Fibroblast of the aortic adventitia (primary cell): ENCODE measurements at regions not wholly inside any gene's neighbourhood (a gene's known extent, or its start where the extent isn't known, plus 50 kb on each side); places are given as distances from the start of the nearest gene placed in this dataset.

Source experiments
- DNase-seq: peaks from one replicate; pipeline ENCODE4 v3.0.0-alpha.2; 2010; ENCODE audit warnings: low read depth
- H3K4me3 ChIP-seq: 2 replicates; pipeline ENCODE4 v1.5.1; 2011; ENCODE audit warnings: low read depth, mild to moderate bottlenecking, control low read depth, low read length, moderate library complexity
- TF ChIP-seq, protein P1 (sequence below): IDR thresholded peaks from 2 replicates; pipeline ENCODE4 v1.5.1; 2011; ENCODE audit warnings: mild to moderate bottlenecking, low read length, control low read depth, inconsistent platforms; ENCODE audit not compliant: insufficient read depth

DNA sequence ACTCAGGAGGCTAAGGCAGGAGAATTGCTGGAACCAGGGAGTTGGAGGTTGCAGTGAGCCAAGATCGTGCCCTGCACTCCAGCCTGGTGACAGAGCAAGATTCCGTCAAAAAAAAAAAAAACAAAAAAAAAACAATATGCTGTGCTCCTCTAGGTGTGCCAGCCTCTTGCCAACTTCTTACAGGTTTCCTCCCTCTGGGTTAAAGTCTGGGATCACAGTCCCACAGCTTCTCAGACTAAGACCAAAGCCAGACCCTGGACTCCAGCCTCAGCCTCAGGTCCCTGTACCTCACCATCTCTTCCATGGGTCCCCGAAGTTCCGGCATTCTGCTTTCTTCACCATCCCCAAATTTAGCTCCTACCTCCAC is 180.8 kb upstream of the MVB12B start:
- DNase-seq: no peak
- TF ChIP-seq, protein P1, sequence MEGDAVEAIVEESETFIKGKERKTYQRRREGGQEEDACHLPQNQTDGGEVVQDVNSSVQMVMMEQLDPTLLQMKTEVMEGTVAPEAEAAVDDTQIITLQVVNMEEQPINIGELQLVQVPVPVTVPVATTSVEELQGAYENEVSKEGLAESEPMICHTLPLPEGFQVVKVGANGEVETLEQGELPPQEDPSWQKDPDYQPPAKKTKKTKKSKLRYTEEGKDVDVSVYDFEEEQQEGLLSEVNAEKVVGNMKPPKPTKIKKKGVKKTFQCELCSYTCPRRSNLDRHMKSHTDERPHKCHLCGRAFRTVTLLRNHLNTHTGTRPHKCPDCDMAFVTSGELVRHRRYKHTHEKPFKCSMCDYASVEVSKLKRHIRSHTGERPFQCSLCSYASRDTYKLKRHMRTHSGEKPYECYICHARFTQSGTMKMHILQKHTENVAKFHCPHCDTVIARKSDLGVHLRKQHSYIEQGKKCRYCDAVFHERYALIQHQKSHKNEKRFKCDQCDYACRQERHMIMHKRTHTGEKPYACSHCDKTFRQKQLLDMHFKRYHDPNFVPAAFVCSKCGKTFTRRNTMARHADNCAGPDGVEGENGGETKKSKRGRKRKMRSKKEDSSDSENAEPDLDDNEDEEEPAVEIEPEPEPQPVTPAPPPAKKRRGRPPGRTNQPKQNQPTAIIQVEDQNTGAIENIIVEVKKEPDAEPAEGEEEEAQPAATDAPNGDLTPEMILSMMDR: no peak
- no peak overlapping the region for H3K4me3 ChIP-seq

DNA sequence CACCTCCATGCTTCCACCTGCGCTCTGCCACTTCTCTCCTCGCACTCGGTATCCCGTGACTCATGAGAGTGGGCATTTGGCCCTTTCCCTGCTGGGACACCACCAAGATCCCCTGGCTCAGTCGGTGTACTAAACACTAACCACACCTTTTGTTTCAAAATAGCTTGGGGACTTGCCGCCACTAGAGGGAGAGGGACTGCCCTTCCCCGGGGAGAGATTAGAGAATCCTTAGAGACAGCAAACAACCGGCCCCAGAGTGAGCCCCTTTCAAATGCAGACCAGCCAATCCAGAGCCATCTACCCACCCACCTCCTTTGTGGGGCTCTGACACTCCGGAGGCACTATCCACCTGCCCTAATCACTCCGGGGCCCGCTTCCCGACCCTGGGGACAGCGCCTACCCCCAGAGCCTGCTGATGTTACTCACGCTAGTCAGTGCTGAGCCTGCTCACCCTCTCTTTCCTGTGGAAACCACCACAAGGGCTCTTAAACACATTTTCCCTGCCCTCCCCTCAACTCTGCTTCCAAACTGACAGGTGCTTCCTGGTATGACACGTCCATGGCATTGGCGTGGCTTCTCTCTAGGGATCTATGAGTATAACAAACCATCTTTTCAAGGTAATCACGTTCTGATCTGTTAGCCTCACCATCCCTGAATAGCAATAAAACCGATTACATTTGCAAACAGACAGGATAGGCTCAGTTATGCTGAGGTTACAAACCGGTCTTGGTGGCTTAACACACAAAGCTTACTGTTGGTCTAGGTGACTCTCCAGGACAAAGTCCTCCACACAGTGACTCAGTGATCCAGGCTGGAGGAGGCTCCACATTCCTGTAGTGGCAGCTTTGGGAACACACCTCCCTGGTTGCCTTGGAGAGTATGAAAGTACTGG is 180.1 kb upstream of the MVB12B start:
- DNase-seq: no peak
- H3K4me3 ChIP-seq: no peak overlapping the region
- TF ChIP-seq, protein P1: peak; percentile 22

DNA sequence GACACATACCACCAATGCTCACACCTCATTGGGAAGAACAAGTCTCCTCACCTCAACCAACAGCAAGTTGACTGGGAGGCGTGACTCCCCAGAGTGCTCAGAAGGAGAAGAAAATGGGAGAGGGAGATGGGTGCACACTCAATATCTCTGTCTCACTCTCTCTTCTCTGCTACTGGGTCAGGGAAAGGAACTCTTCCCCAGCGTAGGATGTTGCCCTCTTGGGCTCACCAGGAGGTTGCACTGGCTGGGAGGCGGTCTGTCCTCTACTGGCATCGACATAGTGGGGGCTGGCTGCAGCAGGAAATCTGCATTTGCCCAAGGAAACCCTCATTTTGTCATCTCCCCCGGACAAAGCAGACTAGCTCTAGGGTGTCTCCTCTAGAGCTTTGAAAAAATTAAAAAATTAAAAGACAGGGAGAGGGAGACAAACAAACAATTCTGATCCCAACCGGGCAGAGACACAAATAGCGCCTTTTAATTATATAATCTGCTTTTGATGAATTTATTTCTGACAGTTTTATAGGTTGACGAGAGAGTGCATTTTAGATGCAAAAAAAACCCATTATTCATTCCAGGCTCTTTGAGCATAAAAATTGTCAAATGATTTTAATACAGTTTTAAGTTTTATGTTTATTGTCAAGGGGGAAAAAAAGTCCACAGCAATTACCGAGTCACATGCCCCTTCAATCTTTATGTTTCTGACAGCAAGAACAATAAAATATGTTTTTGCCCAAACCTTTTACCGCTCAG is 179.3 kb upstream of the MVB12B start:
- no peak overlapping the region for H3K4me3 ChIP-seq
- DNase-seq: no peak
- TF ChIP-seq, protein P1: no peak

DNA sequence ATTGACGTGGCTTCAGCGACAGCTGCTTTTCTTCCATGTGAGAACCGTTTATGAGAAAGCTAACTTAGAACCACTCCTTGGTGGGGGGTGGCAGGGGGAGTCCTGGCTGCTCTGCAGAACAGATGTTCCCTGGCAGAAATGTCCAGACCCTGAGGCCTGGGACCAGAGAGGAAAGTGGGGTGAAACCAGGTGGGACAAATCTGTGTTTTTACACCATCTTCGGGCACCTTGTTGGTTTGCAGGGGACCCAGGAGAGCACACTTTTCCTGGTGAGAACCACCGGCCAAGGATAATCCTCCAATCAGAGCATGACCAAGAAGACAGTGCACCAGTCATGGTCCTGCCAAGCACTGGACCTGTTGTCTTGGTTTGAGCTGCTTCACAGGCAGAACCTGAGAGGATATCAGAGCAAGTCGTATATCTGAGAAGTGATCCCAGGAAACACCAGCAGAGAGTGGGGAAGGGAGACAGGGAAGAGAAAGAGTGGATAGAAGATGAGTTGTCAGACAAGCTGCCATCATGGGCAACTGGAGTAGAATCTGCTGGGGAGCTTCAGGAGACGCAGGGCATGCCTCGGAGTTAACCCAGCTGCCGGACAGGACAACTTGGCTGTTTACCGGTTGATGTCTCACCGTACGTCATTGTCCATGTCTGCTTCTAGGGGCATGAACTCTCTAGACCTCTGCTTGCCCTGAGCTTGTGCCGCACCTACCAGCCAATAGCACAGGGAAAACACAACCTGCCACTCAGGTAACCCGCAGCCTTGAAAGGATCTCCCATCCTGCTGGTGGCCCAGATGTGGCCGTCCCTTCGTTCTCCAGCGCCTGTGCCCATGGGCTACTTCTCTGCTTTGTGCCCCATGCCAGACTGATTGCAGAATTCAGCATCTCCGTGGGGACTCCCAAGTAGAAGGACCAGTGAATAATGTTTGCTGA is 178.4 kb upstream of the MVB12B start:
- no peak overlapping the region for H3K4me3 ChIP-seq
- no peak for DNase-seq
- TF ChIP-seq, protein P1: no peak

DNA sequence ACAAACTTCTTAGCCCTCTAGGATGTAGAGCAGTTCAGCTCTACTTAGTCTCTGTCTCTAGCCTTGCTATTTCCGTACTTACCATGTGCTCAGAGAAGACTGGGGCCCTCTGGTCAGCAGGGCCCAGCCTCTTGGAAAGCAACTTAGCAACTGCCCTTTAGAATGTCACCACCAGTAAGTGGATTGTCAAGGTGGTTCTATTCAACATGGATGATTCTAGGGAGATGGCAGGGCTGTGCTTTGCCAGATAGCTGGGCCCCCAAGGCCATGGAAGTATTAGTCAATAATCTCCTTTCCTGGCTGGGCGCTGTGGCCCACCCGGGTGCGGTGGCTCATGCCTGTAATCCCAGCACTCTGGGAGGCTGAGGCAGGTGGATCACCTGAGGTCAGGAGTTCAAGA is 177.6 kb upstream of the MVB12B start:
- TF ChIP-seq, protein P1: no peak
- DNase-seq: no peak
- no peak overlapping the region for H3K4me3 ChIP-seq

DNA sequence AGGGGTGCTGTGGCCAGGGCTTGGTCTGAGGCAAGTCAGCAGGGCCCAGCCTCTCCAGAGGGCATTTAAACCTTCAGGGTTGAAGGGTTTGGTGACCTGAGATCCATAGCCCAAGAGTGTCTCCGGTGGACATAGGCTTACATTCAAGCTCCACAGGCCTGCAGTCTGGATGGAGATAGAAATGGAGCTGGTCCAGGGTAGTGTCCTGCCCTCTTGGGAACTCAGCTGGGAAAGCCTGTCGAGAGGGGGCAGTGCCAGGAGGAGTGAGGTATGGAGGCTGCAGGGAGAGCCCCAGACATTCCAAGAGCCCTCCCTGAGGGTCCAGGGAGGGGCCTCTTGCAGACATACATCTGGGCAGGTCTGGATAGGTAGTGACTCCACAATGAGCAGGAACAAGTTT is 177.0 kb upstream of the MVB12B start:
- TF ChIP-seq, protein P1: no peak
- H3K4me3 ChIP-seq: no peak overlapping the region
- DNase-seq: no peak
